HG02763 (cell line): ENCODE measurements at regions not wholly inside any gene's neighbourhood (a gene's known extent, or its start where the extent isn't known, plus 50 kb on each side); places are given as distances from the start of the nearest gene placed in this dataset.
"Not testable (repeated sequence)": the region's sequence is repeated elsewhere in the genome, so short reads cannot be mapped to it uniquely, and the experiment has no call there.

Experiments used
- ATAC-seq: cut with Tn5 transposase; IDR thresholded peaks from one replicate; pipeline ENCODE4 v1.9.1; 2021; ENCODE audit warnings: mild to moderate bottlenecking, moderate library complexity; ENCODE audit not compliant: unreplicated experiment

- ATAC-seq = no peak
Observed at GRCh38 chrX:101823236-101823635, 108.6 kb downstream of the ZMAT1 start.

GRCh38 chrX:101817739-101818138 is 114.1 kb downstream of the ZMAT1 start:
- not testable (repeated sequence) for ATAC-seq

- no peak for ATAC-seq
Observed at GRCh38 chrX:101813200-101813599, 118.6 kb downstream of the ZMAT1 start.

GRCh38 chrX:101803451-101803850 is 128.4 kb downstream of the ZMAT1 start:
- ATAC-seq = no peak

GRCh38 chrX:101799387-101799786 is 132.4 kb downstream of the ZMAT1 start:
- peak; percentile 99 for ATAC-seq

- no peak for ATAC-seq
Observed at GRCh38 chrX:101787934-101788333, 128.3 kb upstream of the ARMCX2 start.

GRCh38 chrX:101785142-101785541 is 125.5 kb upstream of the ARMCX2 start:
- ATAC-seq = no peak

GRCh38 chrX:101780421-101780820 is 120.8 kb upstream of the ARMCX2 start:
- ATAC-seq = not testable (repeated sequence)

GRCh38 chrX:101774340-101774739 is 114.7 kb upstream of the ARMCX2 start:
- ATAC-seq = peak; percentile 99

- ATAC-seq = no peak
Observed at GRCh38 chrX:101764538-101764937, 104.9 kb upstream of the ARMCX2 start.

GRCh38 chrX:101759000-101759399 is 99.3 kb upstream of the ARMCX2 start:
- ATAC-seq = peak; percentile 80

GRCh38 chrX:101750744-101751143 is 91.1 kb upstream of the ARMCX2 start:
- ATAC-seq = no peak

- no peak for ATAC-seq
Observed at GRCh38 chrX:101749436-101749835, 89.8 kb upstream of the ARMCX2 start.

GRCh38 chrX:101745046-101745445 is 85.4 kb upstream of the ARMCX2 start:
- no peak for ATAC-seq

GRCh38 chrX:101744085-101744484 is 84.4 kb upstream of the ARMCX2 start:
- no peak for ATAC-seq

GRCh38 chrX:101740642-101741041 is 81.0 kb upstream of the ARMCX2 start:
- ATAC-seq = no peak

- ATAC-seq = not testable (repeated sequence)
Observed at GRCh38 chrX:101738867-101739266, 79.2 kb upstream of the ARMCX2 start.

- ATAC-seq = not testable (repeated sequence)
Observed at GRCh38 chrX:101738411-101738810, 78.8 kb upstream of the ARMCX2 start.

- ATAC-seq = no peak
Observed at GRCh38 chrX:101736651-101737050, 77.0 kb upstream of the ARMCX2 start.

- no peak for ATAC-seq
Observed at GRCh38 chrX:101732870-101733269, 73.2 kb upstream of the ARMCX2 start.

- ATAC-seq = no peak
Observed at GRCh38 chrX:101729986-101730385, 70.3 kb upstream of the ARMCX2 start.
